DMS79 (cell line): ENCODE measurements at regions not wholly inside any gene's neighbourhood (a gene's known extent, or its start where the extent isn't known, plus 50 kb on each side); places are given as distances from the start of the nearest gene placed in this dataset.

Source experiments
- DNase-seq: peaks from one replicate; lab custom pipeline; 2025; lab: John Stamatoyannopoulos, UW

GRCh38 chr18:10225300-10225699 is 229.1 kb upstream of the APCDD1 start:
- DNase-seq = no peak

GRCh38 chr18:10226971-10227370 is 227.5 kb upstream of the APCDD1 start:
- no peak for DNase-seq

- DNase-seq = no peak
These were observed 226.1 kb upstream of the APCDD1 start for GRCh38 chr18:10228326-10228725.

- DNase-seq = no peak
These were observed 225.0 kb upstream of the APCDD1 start for GRCh38 chr18:10229458-10229857.

GRCh38 chr18:10230072-10230471 is 224.4 kb upstream of the APCDD1 start:
- no peak for DNase-seq

GRCh38 chr18:10231220-10231619 is 223.2 kb upstream of the APCDD1 start:
- no peak for DNase-seq

- DNase-seq = peak; percentile 59
These were observed 222.4 kb upstream of the APCDD1 start for GRCh38 chr18:10232062-10232461.

GRCh38 chr18:10233082-10233875 is 221.2 kb upstream of the APCDD1 start:
- no peak for DNase-seq

- DNase-seq = no peak
These were observed 220.2 kb upstream of the APCDD1 start for GRCh38 chr18:10234281-10234680.

GRCh38 chr18:10234912-10235660 is 219.3 kb upstream of the APCDD1 start:
- DNase-seq = no peak

- no peak for DNase-seq
These were observed 218.8 kb upstream of the APCDD1 start for GRCh38 chr18:10235661-10235952.

GRCh38 chr18:10239103-10239502 is 215.3 kb upstream of the APCDD1 start:
- no peak for DNase-seq

- no peak for DNase-seq
These were observed 214.3 kb upstream of the APCDD1 start for GRCh38 chr18:10239991-10240634.

GRCh38 chr18:10240973-10241372 is 213.5 kb upstream of the APCDD1 start:
- DNase-seq = no peak

- DNase-seq = no peak
These were observed 212.9 kb upstream of the APCDD1 start for GRCh38 chr18:10241579-10241978.

- no peak for DNase-seq
These were observed 211.3 kb upstream of the APCDD1 start for GRCh38 chr18:10242936-10243680.

- DNase-seq = no peak
These were observed 210.1 kb upstream of the APCDD1 start for GRCh38 chr18:10244341-10244740.

GRCh38 chr18:10245031-10245845 is 209.2 kb upstream of the APCDD1 start:
- no peak for DNase-seq

GRCh38 chr18:10245846-10246175 is 208.6 kb upstream of the APCDD1 start:
- no peak for DNase-seq

GRCh38 chr18:10247021-10247741 is 207.3 kb upstream of the APCDD1 start:
- no peak for DNase-seq

- DNase-seq = no peak
These were observed 206.7 kb upstream of the APCDD1 start for GRCh38 chr18:10247742-10248082.
